ENCODE measurements at regions not wholly inside any gene's neighbourhood (a gene's known extent, or its start where the extent isn't known, plus 50 kb on each side); places are given as distances from the start of the nearest gene placed in this dataset.

DNA sequence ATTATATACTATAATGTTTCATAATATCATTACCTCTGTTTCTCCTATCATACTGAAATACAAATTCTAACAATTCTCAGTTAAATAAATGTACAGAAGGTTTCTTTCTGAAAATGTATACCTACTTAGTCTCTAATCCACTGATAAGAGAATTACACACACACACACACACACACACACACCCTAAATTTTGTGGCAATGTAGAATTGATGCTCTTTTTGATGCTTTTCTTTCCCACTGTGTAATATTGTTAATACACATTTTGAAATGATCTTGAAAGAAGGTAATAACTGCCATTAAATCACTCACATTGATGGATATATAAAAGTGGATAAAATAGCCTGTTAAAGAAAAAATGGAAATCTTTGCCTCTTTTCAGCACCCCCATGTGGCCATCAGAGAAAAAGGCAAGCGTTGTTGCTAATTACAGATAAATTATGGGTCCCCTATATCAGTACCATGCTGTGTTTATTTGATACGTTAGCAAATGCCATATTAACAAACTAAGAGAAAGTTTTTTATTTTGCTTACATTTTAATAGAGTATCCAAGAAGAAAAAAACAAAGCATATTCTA is 76.6 kb upstream of the VGLL2 start:
- TF ChIP-seq, protein P1, sequence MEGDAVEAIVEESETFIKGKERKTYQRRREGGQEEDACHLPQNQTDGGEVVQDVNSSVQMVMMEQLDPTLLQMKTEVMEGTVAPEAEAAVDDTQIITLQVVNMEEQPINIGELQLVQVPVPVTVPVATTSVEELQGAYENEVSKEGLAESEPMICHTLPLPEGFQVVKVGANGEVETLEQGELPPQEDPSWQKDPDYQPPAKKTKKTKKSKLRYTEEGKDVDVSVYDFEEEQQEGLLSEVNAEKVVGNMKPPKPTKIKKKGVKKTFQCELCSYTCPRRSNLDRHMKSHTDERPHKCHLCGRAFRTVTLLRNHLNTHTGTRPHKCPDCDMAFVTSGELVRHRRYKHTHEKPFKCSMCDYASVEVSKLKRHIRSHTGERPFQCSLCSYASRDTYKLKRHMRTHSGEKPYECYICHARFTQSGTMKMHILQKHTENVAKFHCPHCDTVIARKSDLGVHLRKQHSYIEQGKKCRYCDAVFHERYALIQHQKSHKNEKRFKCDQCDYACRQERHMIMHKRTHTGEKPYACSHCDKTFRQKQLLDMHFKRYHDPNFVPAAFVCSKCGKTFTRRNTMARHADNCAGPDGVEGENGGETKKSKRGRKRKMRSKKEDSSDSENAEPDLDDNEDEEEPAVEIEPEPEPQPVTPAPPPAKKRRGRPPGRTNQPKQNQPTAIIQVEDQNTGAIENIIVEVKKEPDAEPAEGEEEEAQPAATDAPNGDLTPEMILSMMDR (IDR thresholded peaks at IDR 0.05; ENCODE audit: borderline replicate concordance, extremely low read depth, low read length, poor library complexity, severe bottlenecking), result peak; percentile 48
- TF ChIP-seq EZH2 (IDR thresholded peaks at IDR 0.05; ENCODE audit: borderline replicate concordance, low read depth, low read length, severe bottlenecking), result no peak
